ENCODE measurements at regions not wholly inside any gene's neighbourhood (a gene's known extent, or its start where the extent isn't known, plus 50 kb on each side); places are given as distances from the start of the nearest gene placed in this dataset.
A peak's percentile ranks its signal among the peaks of the same experiment; 100 is the strongest.

DNA sequence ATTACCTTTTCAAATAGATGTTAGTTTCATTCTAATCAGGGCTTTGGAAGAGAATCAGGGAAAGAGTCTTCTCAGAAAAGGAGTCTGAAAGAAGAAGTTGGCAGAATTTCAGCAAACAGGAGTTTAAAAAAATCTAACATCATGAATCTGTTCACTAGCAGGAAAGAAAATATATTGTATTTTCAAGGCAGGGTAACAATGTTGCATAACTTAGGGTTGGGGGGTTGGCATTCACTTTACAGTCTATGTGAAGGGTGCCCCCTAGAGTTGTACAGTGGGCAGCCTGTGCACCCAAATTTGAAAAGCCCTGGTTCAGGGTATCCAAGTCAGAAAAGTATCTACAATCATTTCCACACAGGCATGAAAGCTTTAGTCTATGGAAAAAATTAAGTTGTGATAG lies 348.4 kb upstream of the SLC30A5 start:
- Histone ChIP-seq H3K27me3 (replicated peaks) (no peaks in the 10 kb centered on the region), H3K36me3 (replicated peaks) (no peaks in the 10 kb centered on the region), H3K27ac (no peak overlapping the region), H3K4me3 (ENCODE audit: low read depth, low read length) (no peak overlapping the region)
- no peak for DNase-seq
- in situ Hi-C loops (cut with HindIII; ENCODE audit: low pct_ligation_motif_present, low sequenced_read_pairs): no loop called here
- TF ChIP-seq, protein P1, sequence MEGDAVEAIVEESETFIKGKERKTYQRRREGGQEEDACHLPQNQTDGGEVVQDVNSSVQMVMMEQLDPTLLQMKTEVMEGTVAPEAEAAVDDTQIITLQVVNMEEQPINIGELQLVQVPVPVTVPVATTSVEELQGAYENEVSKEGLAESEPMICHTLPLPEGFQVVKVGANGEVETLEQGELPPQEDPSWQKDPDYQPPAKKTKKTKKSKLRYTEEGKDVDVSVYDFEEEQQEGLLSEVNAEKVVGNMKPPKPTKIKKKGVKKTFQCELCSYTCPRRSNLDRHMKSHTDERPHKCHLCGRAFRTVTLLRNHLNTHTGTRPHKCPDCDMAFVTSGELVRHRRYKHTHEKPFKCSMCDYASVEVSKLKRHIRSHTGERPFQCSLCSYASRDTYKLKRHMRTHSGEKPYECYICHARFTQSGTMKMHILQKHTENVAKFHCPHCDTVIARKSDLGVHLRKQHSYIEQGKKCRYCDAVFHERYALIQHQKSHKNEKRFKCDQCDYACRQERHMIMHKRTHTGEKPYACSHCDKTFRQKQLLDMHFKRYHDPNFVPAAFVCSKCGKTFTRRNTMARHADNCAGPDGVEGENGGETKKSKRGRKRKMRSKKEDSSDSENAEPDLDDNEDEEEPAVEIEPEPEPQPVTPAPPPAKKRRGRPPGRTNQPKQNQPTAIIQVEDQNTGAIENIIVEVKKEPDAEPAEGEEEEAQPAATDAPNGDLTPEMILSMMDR (IDR thresholded peaks at IDR 0.05; ENCODE audit: low read depth, low read length, missing control alignments): peak; percentile 47

DNA sequence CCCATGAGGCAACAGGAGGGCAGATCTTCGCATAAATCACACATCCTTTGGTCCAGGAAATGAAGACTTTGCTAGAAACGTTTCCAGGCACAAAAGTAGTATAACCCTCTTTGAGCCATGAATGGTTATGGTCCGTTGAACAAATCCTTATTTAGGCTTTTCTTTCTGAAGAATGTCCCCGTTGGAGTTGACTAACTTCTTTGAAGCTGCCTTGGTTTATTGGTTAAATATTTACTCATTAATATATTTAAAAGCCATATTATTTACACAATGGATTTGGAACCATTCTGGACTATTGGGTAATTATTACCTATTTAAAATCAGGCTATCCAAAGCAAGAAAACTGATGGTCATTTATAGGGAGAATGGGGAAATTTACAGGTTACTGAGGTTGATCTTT lies 347.6 kb upstream of the SLC30A5 start:
- no peaks in the 10 kb centered on the region for H3K27me3 ChIP-seq (replicated peaks)
- H3K36me3 ChIP-seq (replicated peaks): no peaks in the 10 kb centered on the region
- DNase-seq: no peak
- H3K27ac ChIP-seq: no peak overlapping the region
- TF ChIP-seq, protein P1 (IDR thresholded peaks at IDR 0.05; ENCODE audit: low read depth, low read length, missing control alignments): no peak
- no peak overlapping the region for H3K4me3 ChIP-seq (ENCODE audit: low read depth, low read length)
- in situ Hi-C loops (cut with HindIII; ENCODE audit: low pct_ligation_motif_present, low sequenced_read_pairs): no loop called here

DNA sequence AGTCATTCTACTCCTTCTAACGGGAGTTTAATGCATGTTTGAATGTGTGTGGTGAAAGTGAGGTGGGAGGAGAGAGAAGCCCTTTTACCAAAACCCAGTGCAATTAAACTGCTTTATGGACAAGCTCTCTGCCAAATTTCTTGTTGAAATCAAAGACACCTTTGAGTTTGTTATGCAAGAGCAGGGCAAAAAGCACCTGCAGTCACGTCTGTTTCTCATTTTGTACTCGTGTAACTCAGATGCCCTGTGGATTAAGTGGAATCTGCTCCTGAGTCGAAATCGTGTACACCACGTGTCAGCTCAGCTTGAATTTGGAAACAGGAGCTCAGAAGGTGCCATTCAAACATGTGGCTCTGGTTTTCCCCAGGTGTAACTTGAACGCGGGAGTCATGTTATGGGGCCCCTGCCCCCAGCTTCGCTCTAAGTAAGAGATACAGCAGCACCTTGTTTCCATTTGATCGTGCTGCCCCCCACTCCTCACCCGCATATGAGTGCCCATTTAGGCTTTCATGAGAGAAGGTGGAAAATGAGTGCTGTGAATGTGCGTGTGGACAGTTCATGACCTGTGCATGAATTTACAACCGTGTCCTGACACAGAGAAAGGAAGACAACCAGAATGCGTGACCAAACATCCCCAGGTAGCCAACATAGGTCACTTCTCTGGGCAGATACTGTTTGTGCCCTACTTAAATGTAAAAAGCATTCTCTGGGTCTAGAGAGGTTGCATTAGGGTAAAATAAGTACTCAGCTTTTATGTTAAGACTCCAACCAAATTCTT lies 347.0 kb upstream of the SLC30A5 start:
- in situ Hi-C loops (cut with HindIII; ENCODE audit: low pct_ligation_motif_present, low sequenced_read_pairs): no loop called here
- no peaks in the 10 kb centered on the region for H3K27me3 ChIP-seq (replicated peaks)
- H3K36me3 ChIP-seq (replicated peaks): no peaks in the 10 kb centered on the region
- no peak overlapping the region for H3K27ac ChIP-seq
- DNase-seq: no peak
- no peak overlapping the region for H3K4me3 ChIP-seq (ENCODE audit: low read depth, low read length)
- TF ChIP-seq, protein P1 (IDR thresholded peaks at IDR 0.05; ENCODE audit: low read depth, low read length, missing control alignments): no peak

DNA sequence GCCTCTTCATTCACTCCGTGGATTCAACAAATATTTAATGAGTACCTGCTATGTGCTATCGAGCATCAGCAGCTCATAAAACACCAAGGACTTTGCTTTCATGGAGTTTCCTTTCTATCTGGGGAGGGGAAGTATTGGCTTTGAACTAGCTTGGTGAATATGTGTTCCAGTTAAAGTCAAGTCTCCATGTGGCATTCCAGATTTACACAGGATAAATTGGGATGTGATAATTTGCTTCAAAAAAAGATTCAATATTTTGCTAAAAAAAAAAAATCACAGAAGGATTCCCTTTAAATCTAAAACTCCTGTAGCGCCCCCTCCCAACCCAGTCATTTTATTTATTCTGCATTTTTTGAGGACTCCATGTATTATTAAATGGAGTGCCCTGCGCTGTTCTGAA lies 346.3 kb upstream of the SLC30A5 start:
- no peak for DNase-seq
- H3K27ac ChIP-seq: no peak overlapping the region
- no peaks in the 10 kb centered on the region for H3K36me3 ChIP-seq (replicated peaks)
- in situ Hi-C loops (cut with HindIII; ENCODE audit: low pct_ligation_motif_present, low sequenced_read_pairs): no loop called here
- no peak overlapping the region for H3K4me3 ChIP-seq (ENCODE audit: low read depth, low read length)
- H3K27me3 ChIP-seq (replicated peaks): no peaks in the 10 kb centered on the region
- TF ChIP-seq, protein P1 (IDR thresholded peaks at IDR 0.05; ENCODE audit: low read depth, low read length, missing control alignments): no peak

DNA sequence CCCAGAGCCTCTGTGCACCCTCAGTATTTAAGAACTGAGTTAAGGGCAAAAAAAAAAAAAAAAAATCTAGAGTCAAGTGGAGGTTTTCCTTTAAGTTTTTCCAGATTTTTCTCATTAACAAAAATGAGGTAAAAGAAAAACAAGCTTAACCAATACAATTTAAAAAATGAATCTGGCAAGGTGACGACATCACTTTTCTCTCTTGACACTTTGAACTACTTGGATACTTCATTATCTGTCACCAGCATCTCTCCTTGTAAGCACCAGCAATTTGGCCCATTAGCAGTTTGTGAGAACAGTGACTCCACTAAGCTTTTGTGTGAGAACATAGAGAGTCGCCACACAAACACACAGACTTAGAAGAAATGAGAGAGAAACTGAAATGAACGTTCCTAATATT lies 345.7 kb upstream of the SLC30A5 start:
- Histone ChIP-seq H3K36me3 (replicated peaks) (no peaks in the 10 kb centered on the region), H3K4me3 (ENCODE audit: low read depth, low read length) (no peak overlapping the region), H3K27me3 (replicated peaks) (no peaks in the 10 kb centered on the region), H3K27ac (no peak overlapping the region)
- TF ChIP-seq, protein P1 (IDR thresholded peaks at IDR 0.05; ENCODE audit: low read depth, low read length, missing control alignments): no peak
- in situ Hi-C loops (cut with HindIII; ENCODE audit: low pct_ligation_motif_present, low sequenced_read_pairs): no loop called here
- no peak for DNase-seq

DNA sequence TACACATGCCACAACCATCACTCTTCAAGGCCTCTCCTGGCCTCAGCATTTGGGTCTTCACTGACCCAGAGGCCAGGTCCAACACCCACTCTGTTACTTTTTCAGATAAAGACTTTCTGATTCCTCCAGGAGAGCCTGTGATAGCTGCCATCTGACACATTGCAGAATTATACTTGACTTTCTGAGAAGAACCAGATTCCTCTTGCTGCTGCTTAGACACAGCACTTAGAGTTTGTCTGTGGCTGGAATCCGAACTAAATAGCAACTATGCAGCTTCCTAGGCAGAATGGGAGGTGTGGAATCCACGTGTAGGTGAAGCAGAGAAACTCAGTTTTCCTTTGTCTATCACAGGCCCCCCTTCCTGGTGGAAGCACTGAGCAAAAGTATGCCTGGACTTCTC lies 344.7 kb upstream of the SLC30A5 start:
- H3K4me3 ChIP-seq (ENCODE audit: low read depth, low read length): no peak overlapping the region
- in situ Hi-C loops (cut with HindIII; ENCODE audit: low pct_ligation_motif_present, low sequenced_read_pairs): no loop called here
- H3K36me3 ChIP-seq (replicated peaks): no peaks in the 10 kb centered on the region
- TF ChIP-seq, protein P1 (IDR thresholded peaks at IDR 0.05; ENCODE audit: low read depth, low read length, missing control alignments): no peak
- H3K27ac ChIP-seq: no peak overlapping the region
- H3K27me3 ChIP-seq (replicated peaks): no peaks in the 10 kb centered on the region
- no peak for DNase-seq
